ENCODE measurements at regions not wholly inside any gene's neighbourhood (a gene's known extent, or its start where the extent isn't known, plus 50 kb on each side); places are given as distances from the start of the nearest gene placed in this dataset.

- H3K27ac ChIP-seq (ENCODE audit: low read depth, low read length), result no peak overlapping the region
- no peak overlapping the region for H2BK120ac ChIP-seq (ENCODE audit: low read depth, low read length)
- H3K18ac ChIP-seq (ENCODE audit: low read length), result no peak overlapping the region
- no peak overlapping the region for H3K4ac ChIP-seq (ENCODE audit: low read depth, low read length)
- no peak overlapping the region for H3K56ac ChIP-seq (ENCODE audit: low read length)
- no peak overlapping the region for H3K9ac ChIP-seq (ENCODE audit: low read length)
- no peak overlapping the region for H2BK15ac ChIP-seq (replicated peaks; ENCODE audit: low read depth)
- no peaks in the 10 kb centered on the region for H3K79me1 ChIP-seq (ENCODE audit: low read length)
- no peak overlapping the region for H3K23ac ChIP-seq (ENCODE audit: low read length)
- H2AK5ac ChIP-seq (ENCODE audit: low read length), result no peak overlapping the region
- H4K5ac ChIP-seq (ENCODE audit: low read length), result no peak overlapping the region
- no peaks in the 10 kb centered on the region for H3K79me2 ChIP-seq (ENCODE audit: control insufficient read depth, insufficient read depth, low read length)
- no peak for DNase-seq
- no peaks in the 10 kb centered on the region for H3K36me3 ChIP-seq (ENCODE audit: control insufficient read depth, insufficient read depth, low read length)
- H2BK5ac ChIP-seq (ENCODE audit: low read length), result no peak overlapping the region
- H3K4me2 ChIP-seq (ENCODE audit: low read length), result no peak overlapping the region
- no peak overlapping the region for H4K8ac ChIP-seq (ENCODE audit: low read depth, low read length)
- H3K4me3 ChIP-seq (ENCODE audit: low read length), result no peak overlapping the region
- H3K4me1 ChIP-seq (ENCODE audit: control insufficient read depth, low read depth, low read length), result no peaks in the 10 kb centered on the region
- no peaks in the 10 kb centered on the region for H3K27me3 ChIP-seq (ENCODE audit: insufficient read depth, low read length, poor library complexity)
These were observed 869.4 kb downstream of the TYW1 start for GRCh38 chr7:67866054-67866453.

- no peak overlapping the region for H3K4me3 ChIP-seq (ENCODE audit: low read length)
These were observed 870.2 kb downstream of the TYW1 start for GRCh38 chr7:67866812-67867211.

GRCh38 chr7:67870396-67870795, 873.8 kb downstream of the TYW1 start:
- Histone ChIP-seq H3K4me2 (ENCODE audit: low read length) (no peak overlapping the region), H3K56ac (ENCODE audit: low read length) (no peak overlapping the region), H2AK5ac (ENCODE audit: low read length) (no peak overlapping the region), H4K8ac (ENCODE audit: low read depth, low read length) (no peak overlapping the region), H3K23ac (ENCODE audit: low read length) (no peak overlapping the region), H3K4me1 (ENCODE audit: control insufficient read depth, low read depth, low read length) (no peaks in the 10 kb centered on the region), H2BK15ac (replicated peaks; ENCODE audit: low read depth) (no peak overlapping the region), H2BK120ac (ENCODE audit: low read depth, low read length) (no peak overlapping the region), H3K79me2 (ENCODE audit: control insufficient read depth, insufficient read depth, low read length) (no peaks in the 10 kb centered on the region), H3K9ac (ENCODE audit: low read length) (no peak overlapping the region), H3K79me1 (ENCODE audit: low read length) (no peaks in the 10 kb centered on the region), H4K5ac (ENCODE audit: low read length) (no peak overlapping the region), H3K27me3 (ENCODE audit: insufficient read depth, low read length, poor library complexity) (no peaks in the 10 kb centered on the region), H3K18ac (ENCODE audit: low read length) (no peak overlapping the region), H3K27ac (ENCODE audit: low read depth, low read length) (no peak overlapping the region), H3K4ac (ENCODE audit: low read depth, low read length) (no peak overlapping the region), H3K4me3 (ENCODE audit: low read length) (no peak overlapping the region), H2BK5ac (ENCODE audit: low read length) (no peak overlapping the region), H3K36me3 (ENCODE audit: control insufficient read depth, insufficient read depth, low read length) (no peaks in the 10 kb centered on the region)
- no CpG with 5 or more reads among the region's 2 CpGs for WGBS (ENCODE audit: extremely low coverage, insufficient coverage, low lambda C conversion rate)
- no peak for DNase-seq

More at GRCh38 chr7:67866812-67867211, 870.2 kb downstream of the TYW1 start:
- WGBS (ENCODE audit: extremely low coverage, insufficient coverage, low lambda C conversion rate), result no CpG with 5 or more reads among the region's 3 CpGs
- Histone ChIP-seq H3K18ac (ENCODE audit: low read length) (no peak overlapping the region), H3K56ac (ENCODE audit: low read length) (no peak overlapping the region), H2BK15ac (replicated peaks; ENCODE audit: low read depth) (no peak overlapping the region), H3K27ac (ENCODE audit: low read depth, low read length) (no peak overlapping the region), H3K79me1 (ENCODE audit: low read length) (no peaks in the 10 kb centered on the region), H3K36me3 (ENCODE audit: control insufficient read depth, insufficient read depth, low read length) (no peaks in the 10 kb centered on the region), H2AK5ac (ENCODE audit: low read length) (no peak overlapping the region), H3K4ac (ENCODE audit: low read depth, low read length) (no peak overlapping the region), H3K9ac (ENCODE audit: low read length) (no peak overlapping the region), H3K4me1 (ENCODE audit: control insufficient read depth, low read depth, low read length) (no peaks in the 10 kb centered on the region), H4K8ac (ENCODE audit: low read depth, low read length) (no peak overlapping the region), H3K23ac (ENCODE audit: low read length) (no peak overlapping the region), H4K5ac (ENCODE audit: low read length) (no peak overlapping the region), H2BK5ac (ENCODE audit: low read length) (no peak overlapping the region), H3K27me3 (ENCODE audit: insufficient read depth, low read length, poor library complexity) (no peaks in the 10 kb centered on the region), H3K79me2 (ENCODE audit: control insufficient read depth, insufficient read depth, low read length) (no peaks in the 10 kb centered on the region), H2BK120ac (ENCODE audit: low read depth, low read length) (no peak overlapping the region), H3K4me2 (ENCODE audit: low read length) (no peak overlapping the region)
- no peak for DNase-seq

- Histone ChIP-seq H3K18ac (ENCODE audit: low read length) (no peak overlapping the region), H3K79me2 (ENCODE audit: control insufficient read depth, insufficient read depth, low read length) (no peaks in the 10 kb centered on the region), H4K5ac (ENCODE audit: low read length) (no peak overlapping the region), H2BK15ac (replicated peaks; ENCODE audit: low read depth) (no peak overlapping the region), H3K9ac (ENCODE audit: low read length) (no peak overlapping the region), H3K79me1 (ENCODE audit: low read length) (no peaks in the 10 kb centered on the region), H3K4me2 (ENCODE audit: low read length) (no peak overlapping the region), H4K8ac (ENCODE audit: low read depth, low read length) (no peak overlapping the region), H3K4me3 (ENCODE audit: low read length) (no peak overlapping the region), H2BK5ac (ENCODE audit: low read length) (no peak overlapping the region), H3K4ac (ENCODE audit: low read depth, low read length) (no peak overlapping the region), H2AK5ac (ENCODE audit: low read length) (no peak overlapping the region), H2BK120ac (ENCODE audit: low read depth, low read length) (no peak overlapping the region), H3K36me3 (ENCODE audit: control insufficient read depth, insufficient read depth, low read length) (no peaks in the 10 kb centered on the region), H3K27me3 (ENCODE audit: insufficient read depth, low read length, poor library complexity) (no peaks in the 10 kb centered on the region), H3K23ac (ENCODE audit: low read length) (no peak overlapping the region), H3K27ac (ENCODE audit: low read depth, low read length) (no peak overlapping the region), H3K56ac (ENCODE audit: low read length) (no peak overlapping the region), H3K4me1 (ENCODE audit: control insufficient read depth, low read depth, low read length) (no peaks in the 10 kb centered on the region)
- peak; percentile 19 for DNase-seq
- no CpG with 5 or more reads among the region's 4 CpGs for WGBS (ENCODE audit: extremely low coverage, insufficient coverage, low lambda C conversion rate)
These were observed 878.9 kb downstream of the TYW1 start for GRCh38 chr7:67875558-67875957.

GRCh38 chr7:67878808-67879207, 882.2 kb downstream of the TYW1 start:
- Histone ChIP-seq H2BK5ac (ENCODE audit: low read length) (no peak overlapping the region), H3K27ac (ENCODE audit: low read depth, low read length) (no peak overlapping the region)

GRCh38 chr7:67882843-67883242, 886.2 kb downstream of the TYW1 start:
- H2AK5ac ChIP-seq (ENCODE audit: low read length), result no peak overlapping the region
- H3K79me1 ChIP-seq (ENCODE audit: low read length), result no peaks in the 10 kb centered on the region
- no peaks in the 10 kb centered on the region for H3K79me2 ChIP-seq (ENCODE audit: control insufficient read depth, insufficient read depth, low read length)
- no peak overlapping the region for H2BK120ac ChIP-seq (ENCODE audit: low read depth, low read length)
- H3K27ac ChIP-seq (ENCODE audit: low read depth, low read length), result no peak overlapping the region
- no peak overlapping the region for H2BK5ac ChIP-seq (ENCODE audit: low read length)
- H4K5ac ChIP-seq (ENCODE audit: low read length), result no peak overlapping the region
- WGBS (ENCODE audit: extremely low coverage, insufficient coverage, low lambda C conversion rate), result 100% methylated on average over 1 of the region's 1 CpG
- H3K23ac ChIP-seq (ENCODE audit: low read length), result no peak overlapping the region
- H4K8ac ChIP-seq (ENCODE audit: low read depth, low read length), result no peak overlapping the region
- H3K27me3 ChIP-seq (ENCODE audit: insufficient read depth, low read length, poor library complexity), result no peaks in the 10 kb centered on the region
- H3K18ac ChIP-seq (ENCODE audit: low read length), result no peak overlapping the region
- no peak overlapping the region for H3K9ac ChIP-seq (ENCODE audit: low read length)
- no peak overlapping the region for H3K56ac ChIP-seq (ENCODE audit: low read length)
- no peak overlapping the region for H3K4ac ChIP-seq (ENCODE audit: low read depth, low read length)
- H3K4me2 ChIP-seq (ENCODE audit: low read length), result no peak overlapping the region
- no peak overlapping the region for H2BK15ac ChIP-seq (replicated peaks; ENCODE audit: low read depth)
- no peak for DNase-seq
- no peaks in the 10 kb centered on the region for H3K4me1 ChIP-seq (ENCODE audit: control insufficient read depth, low read depth, low read length)
- H3K4me3 ChIP-seq (ENCODE audit: low read length), result no peak overlapping the region
- no peaks in the 10 kb centered on the region for H3K36me3 ChIP-seq (ENCODE audit: control insufficient read depth, insufficient read depth, low read length)

More at GRCh38 chr7:67878808-67879207, 882.2 kb downstream of the TYW1 start:
- H3K9ac ChIP-seq (ENCODE audit: low read length), result no peak overlapping the region
- H2BK120ac ChIP-seq (ENCODE audit: low read depth, low read length), result no peak overlapping the region
- no peak overlapping the region for H2AK5ac ChIP-seq (ENCODE audit: low read length)
- H4K8ac ChIP-seq (ENCODE audit: low read depth, low read length), result no peak overlapping the region
- no peak overlapping the region for H3K4ac ChIP-seq (ENCODE audit: low read depth, low read length)
- no peak overlapping the region for H3K4me2 ChIP-seq (ENCODE audit: low read length)
- H3K56ac ChIP-seq (ENCODE audit: low read length), result no peak overlapping the region
- no peak overlapping the region for H4K5ac ChIP-seq (ENCODE audit: low read length)
- no peaks in the 10 kb centered on the region for H3K79me1 ChIP-seq (ENCODE audit: low read length)
- H3K18ac ChIP-seq (ENCODE audit: low read length), result no peak overlapping the region
- WGBS (ENCODE audit: extremely low coverage, insufficient coverage, low lambda C conversion rate), result no CpG with 5 or more reads among the region's 8 CpGs
- no peaks in the 10 kb centered on the region for H3K79me2 ChIP-seq (ENCODE audit: control insufficient read depth, insufficient read depth, low read length)
- no peaks in the 10 kb centered on the region for H3K36me3 ChIP-seq (ENCODE audit: control insufficient read depth, insufficient read depth, low read length)
- no peak overlapping the region for H2BK15ac ChIP-seq (replicated peaks; ENCODE audit: low read depth)
- no peak for DNase-seq
- H3K27me3 ChIP-seq (ENCODE audit: insufficient read depth, low read length, poor library complexity), result no peaks in the 10 kb centered on the region
- no peak overlapping the region for H3K23ac ChIP-seq (ENCODE audit: low read length)
- H3K4me1 ChIP-seq (ENCODE audit: control insufficient read depth, low read depth, low read length), result no peaks in the 10 kb centered on the region
- no peak overlapping the region for H3K4me3 ChIP-seq (ENCODE audit: low read length)
